ENCODE measurements at regions not wholly inside any gene's neighbourhood (a gene's known extent, or its start where the extent isn't known, plus 50 kb on each side); places are given as distances from the start of the nearest gene placed in this dataset.

DNA sequence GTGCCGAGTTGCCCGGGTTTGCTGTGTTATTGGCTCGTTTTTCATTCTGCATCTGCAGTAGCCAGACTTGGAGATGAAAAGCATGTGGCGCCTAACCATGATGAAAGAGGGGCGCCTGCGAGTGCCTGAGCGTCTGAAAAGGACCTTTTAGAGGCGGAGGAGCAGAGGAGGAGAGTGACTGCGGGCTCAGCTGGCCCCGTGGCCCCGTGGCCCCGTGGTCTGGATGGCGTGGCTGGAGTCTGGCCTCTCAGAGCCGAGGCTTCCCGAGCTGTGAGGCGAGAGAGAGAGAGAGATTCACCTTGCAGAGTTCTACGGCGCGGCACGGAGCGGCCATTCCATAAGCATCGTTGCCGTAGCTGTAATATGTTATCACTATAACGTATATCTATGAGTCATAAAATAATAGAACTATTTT, 55.3 kb upstream of the RNU6ATAC start:
- H3K9ac ChIP-seq (ENCODE audit: control insufficient read depth, insufficient read depth, low read length), result no peak overlapping the region
- CTCF ChIA-PET, result no interaction called here
- no peak overlapping the region for H3K4me2 ChIP-seq (ENCODE audit: control insufficient read depth, insufficient read depth)
- WGBS (ENCODE audit: insufficient coverage, insufficient replicate concordance, low lambda C conversion rate, missing lambda C conversion rate), result 43% methylated on average over 24 of the region's 24 CpGs
- in situ Hi-C loops (cut with MboI), result no loop called here
- SMC1A ChIA-PET (ENCODE audit: uncharacterized antibody, unreplicated experiment), result no interaction called here
- DNase-seq (ENCODE audit: low read depth, low spot score) (no peak), ATAC-seq (no peak), FAIRE-seq (no peak)
- no peak for TF ChIP-seq POLR2A (IDR thresholded peaks at IDR 0.05; ENCODE audit: low read depth, low read length)
- no peak for TF ChIP-seq RAD21 (IDR thresholded peaks at IDR 0.05; ENCODE audit: insufficient read depth, low read depth, low read length)
- TF ChIP-seq ZZZ3 (IDR thresholded peaks at IDR 0.05; ENCODE audit: control insufficient read depth, insufficient read length, low read depth), result no peak
- TF ChIP-seq, protein P1, sequence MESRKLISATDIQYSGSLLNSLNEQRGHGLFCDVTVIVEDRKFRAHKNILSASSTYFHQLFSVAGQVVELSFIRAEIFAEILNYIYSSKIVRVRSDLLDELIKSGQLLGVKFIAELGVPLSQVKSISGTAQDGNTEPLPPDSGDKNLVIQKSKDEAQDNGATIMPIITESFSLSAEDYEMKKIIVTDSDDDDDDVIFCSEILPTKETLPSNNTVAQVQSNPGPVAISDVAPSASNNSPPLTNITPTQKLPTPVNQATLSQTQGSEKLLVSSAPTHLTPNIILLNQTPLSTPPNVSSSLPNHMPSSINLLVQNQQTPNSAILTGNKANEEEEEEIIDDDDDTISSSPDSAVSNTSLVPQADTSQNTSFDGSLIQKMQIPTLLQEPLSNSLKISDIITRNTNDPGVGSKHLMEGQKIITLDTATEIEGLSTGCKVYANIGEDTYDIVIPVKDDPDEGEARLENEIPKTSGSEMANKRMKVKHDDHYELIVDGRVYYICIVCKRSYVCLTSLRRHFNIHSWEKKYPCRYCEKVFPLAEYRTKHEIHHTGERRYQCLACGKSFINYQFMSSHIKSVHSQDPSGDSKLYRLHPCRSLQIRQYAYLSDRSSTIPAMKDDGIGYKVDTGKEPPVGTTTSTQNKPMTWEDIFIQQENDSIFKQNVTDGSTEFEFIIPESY (IDR thresholded peaks at IDR 0.05), result no peak
- TF ChIP-seq GATAD2B (conservative IDR thresholded peaks at IDR 0.05; ENCODE audit: low read depth), result no peak
- TF ChIP-seq SIX5 (IDR thresholded peaks at IDR 0.05; ENCODE audit: low read depth, low read length, severe bottlenecking), result no peak
- TF ChIP-seq IKZF1 (conservative IDR thresholded peaks at IDR 0.05), result no peak
- TF ChIP-seq KAT2A (conservative IDR thresholded peaks at IDR 0.05; ENCODE audit: control insufficient read depth, low read depth, low read length), result no peak
- TF ChIP-seq WRNIP1 (IDR thresholded peaks at IDR 0.05; ENCODE audit: borderline replicate concordance, low read depth, low read length), result no peak
- no peaks in the 10 kb centered on the region for H3K79me2 ChIP-seq (ENCODE audit: control insufficient read depth, insufficient read depth, low read length)
- intact Hi-C loops (cut with micrococcal nuclease; ENCODE audit: unreplicated experiment), result no loop called here
- H3K27me3 ChIP-seq (replicated peaks in 1 of 2; ENCODE audit: control insufficient read depth in 2 of 2, insufficient read depth in 2 of 2, low read length in 1 of 2), result no peaks in the 10 kb centered on the region; a peak in 2 of 4 replicates
- BruUV-seq (replicated peaks), result no TSS peak
- H3K9me3 ChIP-seq (replicated peaks; ENCODE audit: control insufficient read depth, insufficient read depth, low read length), result no peaks in the 10 kb centered on the region
- H3K4me3 ChIP-seq, result no peak overlapping the region
- no peaks in the 10 kb centered on the region for H3K36me3 ChIP-seq (ENCODE audit: control insufficient read depth in 2 of 2, insufficient read depth in 2 of 2, low read length in 1 of 2)
- no peaks in the 10 kb centered on the region for H3K4me1 ChIP-seq (ENCODE audit: control insufficient read depth, insufficient read depth, low read length)
- no peak overlapping the region for H2AFZ ChIP-seq (ENCODE audit: control insufficient read depth, low read depth, low read length)
- H3K27ac ChIP-seq (ENCODE audit: control insufficient read depth, insufficient read depth), result no peak overlapping the region
- H4K20me1 ChIP-seq (ENCODE audit: control insufficient read depth, insufficient read depth), result no peaks in the 10 kb centered on the region
- POLR2A ChIA-PET, result no interaction called here
- RAD21 ChIA-PET (ENCODE audit: unreplicated experiment), result no interaction called here

All from GM12878 (cell line).